HepG2 (cell line): ENCODE measurements at regions not wholly inside any gene's neighbourhood (a gene's known extent, or its start where the extent isn't known, plus 50 kb on each side); places are given as distances from the start of the nearest gene placed in this dataset.

Experiments
- ATAC-seq: fragments of 200-7000 bp; cut with Tn5 transposase; 3 replicates; pipeline ENCODE4 v1.9.1; 2020; ENCODE audit warnings: mild to moderate bottlenecking, moderate library complexity
- BruUV-seq: library from RNA; stranded (reverse); fragments of 400-500 nt; replicated peaks from 2 replicates; lab custom pipeline; 2021; lab: Mats Ljungman, UMichigan
- CTCF ChIA-PET: fragments of 300-600 bp; formaldehyde crosslinking; extraction: SDS; loops from one replicate; lab custom pipeline; 2021; ENCODE audit warnings: low total read pairs, inconsistent platforms, low intra/inter-chr PET ratio; lab: Yijun Ruan, JAX
- POLR2A ChIA-PET: fragments of 350-600 bp; sonication (Branson Sonifier 250); formaldehyde crosslinking; loops from one replicate; lab custom pipeline; 2020; ENCODE audit warnings: antibody characterized with exemption, inconsistent platforms; lab: Yijun Ruan, JAX
- DNase-seq: peaks from one replicate; pipeline ENCODE4 v3.0.0-alpha.2; 2015; ENCODE audit warnings: low spot score
- FAIRE-seq: peaks from 3 replicates; lab custom pipeline; 2011; peaks lifted over from hg19 to GRCh38; lab: Jason Lieb, UNC
- H2AFZ ChIP-seq: one replicate; pipeline ENCODE4 v1.6.1; 2011; ENCODE audit warnings: low read length, inconsistent platforms
- H3K27ac ChIP-seq: fragments of 300-600 bp; 3 replicates; pipeline ENCODE4 v1.8.0; 2011; ENCODE audit warnings: mixed run types, mild to moderate bottlenecking, mixed read lengths, low read length, inconsistent platforms; ENCODE audit not compliant: insufficient read depth; ENCODE audit errors: extremely low read length
- H3K27me3 ChIP-seq, 2 experiments: fragments of 200-600 bp in 1 of 2; 2 replicates in 1 of 2; 3 replicates in 1 of 2; pipeline versions ENCODE4 v1.6.0 to v1.8.0; 2011; ENCODE audit warnings: low read length in 2 of 2, mild to moderate bottlenecking in 2 of 2, moderate library complexity in 2 of 2, inconsistent platforms in 1 of 2; ENCODE audit not compliant: insufficient read depth in 2 of 2, control insufficient read depth in 1 of 2
- H3K36me3 ChIP-seq, 2 experiments: fragments of 200-600 bp in 1 of 2; replicated peaks in 1 of 2; 2 replicates in 1 of 2; 3 replicates in 1 of 2; pipeline versions ENCODE4 v1.5.1 to v1.8.0; 2011; ENCODE audit warnings: low read length in 2 of 2, inconsistent platforms in 1 of 2; ENCODE audit not compliant: insufficient read depth in 2 of 2, control insufficient read depth in 1 of 2
- H3K4me1 ChIP-seq: 2 replicates; pipeline ENCODE4 v1.5.1; 2012; ENCODE audit warnings: low read length, inconsistent platforms; ENCODE audit not compliant: insufficient read depth
- H3K4me2 ChIP-seq: 2 replicates; pipeline ENCODE4 v1.6.0; 2011; ENCODE audit warnings: low read depth, low read length, inconsistent platforms
- H3K4me3 ChIP-seq, 3 experiments: fragments of 200-600 bp in 1 of 3; sonication (generic), shearing (Covaris generic) in 1 of 3; replicated peaks in 1 of 3; 2 replicates each; pipeline ENCODE4 v1.5.1; 2011 to 2016; ENCODE audit warnings: low read length in 3 of 3, inconsistent platforms in 2 of 3, low read depth in 2 of 3, mild to moderate bottlenecking in 2 of 3, control low read depth in 1 of 3, mixed read lengths in 1 of 3; ENCODE audit not compliant: insufficient read depth in 1 of 3
- H3K79me2 ChIP-seq: one replicate; pipeline ENCODE4 v1.6.1; 2011; ENCODE audit warnings: low read length, inconsistent platforms; ENCODE audit not compliant: insufficient read depth
- H3K9ac ChIP-seq: 2 replicates; pipeline ENCODE4 v1.6.0; 2011; ENCODE audit warnings: mild to moderate bottlenecking, low read depth, low read length, inconsistent platforms; ENCODE audit not compliant: insufficient read depth
- H3K9me3 ChIP-seq: 2 replicates; pipeline ENCODE4 v1.5.1; 2012; ENCODE audit warnings: mild to moderate bottlenecking, low read length
- H4K20me1 ChIP-seq: 2 replicates; pipeline ENCODE4 v1.6.0; 2011; ENCODE audit warnings: inconsistent platforms, mild to moderate bottlenecking, low read length, moderate library complexity; ENCODE audit not compliant: insufficient read depth
- DDIT3 ChIP-seq: sonication (generic); formaldehyde crosslinking; IDR thresholded peaks from 2 replicates; pipeline ENCODE4 v1.4.0; 2020; ENCODE audit warnings: mild to moderate bottlenecking, missing genetic modification reagents
- DR1 ChIP-seq: sonication (generic); formaldehyde crosslinking; IDR thresholded peaks from 2 replicates; pipeline ENCODE4 v1.8.0; 2021; ENCODE audit warnings: mild to moderate bottlenecking, missing genetic modification reagents, inconsistent platforms
- IKZF4 ChIP-seq: sonication (generic); formaldehyde crosslinking; IDR thresholded peaks from 2 replicates; pipeline ENCODE4 v1.5.1; 2020; ENCODE audit warnings: borderline replicate concordance, mild to moderate bottlenecking, low read depth, missing genetic modification reagents; ENCODE audit errors: not compliant biosample characterization
- KLF13 ChIP-seq: sonication (generic); formaldehyde crosslinking; IDR thresholded peaks from 2 replicates; pipeline ENCODE4 v1.4.0; 2020; ENCODE audit warnings: mild to moderate bottlenecking, missing genetic modification reagents
- MATR3 ChIP-seq: sonication (generic); formaldehyde crosslinking; IDR thresholded peaks from 2 replicates; pipeline ENCODE4 v1.4.0; 2020; ENCODE audit warnings: missing genetic modification reagents
- MTA1 ChIP-seq: sonication (generic); formaldehyde crosslinking; IDR thresholded peaks from 2 replicates; pipeline ENCODE4 v1.4.0; 2020; ENCODE audit warnings: missing genetic modification reagents, mild to moderate bottlenecking, borderline replicate concordance
- NCOA1 ChIP-seq: sonication (generic); formaldehyde crosslinking; IDR thresholded peaks from 2 replicates; pipeline ENCODE4 v1.9.0; 2021; ENCODE audit warnings: missing genetic modification reagents
- NCOR1 ChIP-seq: fragments of 200-600 bp; sonication (generic); IDR thresholded peaks from 2 replicates; pipeline ENCODE4 v1.7.0; 2017; ENCODE audit warnings: antibody characterized with exemption, low read length, borderline replicate concordance
- PHF21A ChIP-seq: sonication (generic); formaldehyde crosslinking; IDR thresholded peaks from 2 replicates; pipeline ENCODE4 v1.5.0; 2020; ENCODE audit warnings: mild to moderate bottlenecking, missing genetic modification reagents
- SETDB1 ChIP-seq: sonication (generic); formaldehyde crosslinking; IDR thresholded peaks from 2 replicates; pipeline ENCODE4 v1.5.1; 2020; ENCODE audit warnings: missing genetic modification reagents, mild to moderate bottlenecking, borderline replicate concordance
- SIX1 ChIP-seq: sonication (generic); formaldehyde crosslinking; IDR thresholded peaks from 2 replicates; pipeline ENCODE4 v1.4.0; 2020; ENCODE audit warnings: missing genetic modification reagents, borderline replicate concordance
- SKIL ChIP-seq: sonication (generic); formaldehyde crosslinking; IDR thresholded peaks from 2 replicates; pipeline ENCODE4 v1.8.0; 2022; ENCODE audit warnings: missing genetic modification reagents, mild to moderate bottlenecking, moderate library complexity, borderline replicate concordance
- ZBTB44 ChIP-seq: sonication (generic); formaldehyde crosslinking; IDR thresholded peaks from 2 replicates; pipeline ENCODE4 v1.4.0; 2020; ENCODE audit warnings: missing genetic modification reagents
- ZNF546 ChIP-seq: sonication (generic); formaldehyde crosslinking; conservative IDR thresholded peaks from 2 replicates; pipeline ENCODE4 v1.8.1; 2023; ENCODE audit warnings: mild to moderate bottlenecking, missing genetic modification reagents
- ZNF607 ChIP-seq: sonication (generic); formaldehyde crosslinking; IDR thresholded peaks from 2 replicates; pipeline ENCODE4 v1.5.1; 2020; ENCODE audit warnings: missing genetic modification reagents, mild to moderate bottlenecking, borderline replicate concordance
- ZNF652 ChIP-seq: IDR thresholded peaks from 2 replicates; pipeline ENCODE4 v1.6.1; 2016; ENCODE audit warnings: low read depth, borderline replicate concordance
- WGBS: methylation state at CpG from one replicate; pipeline ENCODE4 v1.1.6; 2017; ENCODE audit warnings: low lambda C conversion rate; 5-methylcytosine and 5-hydroxymethylcytosine counted together
- in situ Hi-C: cut with HindIII; loops from 2 replicates; pipeline ENCODE4 v1.10.0; 2017; ENCODE audit warnings: low pct_unique_long_range_greater_than_20kb; ENCODE audit not compliant: extremely low pct_ligation_motif_present
- intact Hi-C: fragments of 100-400 bp; cut with micrococcal nuclease; formaldehyde crosslinking; loops from one replicate; pipeline ENCODE4 v1.10.0; 2022; ENCODE audit not compliant: unreplicated experiment
- TF ChIP-seq, protein P1 (sequence below): sonication (generic); formaldehyde crosslinking; conservative IDR thresholded peaks from 2 replicates; pipeline ENCODE4 v1.5.0; 2020; ENCODE audit warnings: missing genetic modification reagents

DNA sequence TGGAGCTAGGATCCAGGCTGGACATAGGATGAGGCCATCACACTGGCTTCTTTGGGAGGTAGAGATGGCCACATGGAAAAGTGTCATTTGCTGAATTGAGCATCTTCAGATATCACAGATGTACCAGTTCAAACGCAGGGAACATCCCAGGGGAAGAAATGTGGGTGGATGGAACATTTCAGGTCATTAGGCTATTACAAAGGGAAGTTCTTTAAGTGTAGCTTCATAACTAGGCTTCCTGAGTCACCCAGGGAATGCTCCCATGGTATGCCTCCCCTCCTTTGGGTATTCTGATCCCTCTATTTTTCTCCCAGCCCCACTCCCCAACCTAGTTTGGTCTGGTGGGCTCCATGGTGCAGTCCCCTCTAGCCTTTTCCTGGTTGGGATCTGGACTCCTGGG is 69.8 kb upstream of the IRX3 start (continued):
- no peak for TF ChIP-seq MTA1
- no peak for TF ChIP-seq SKIL
- no peak for TF ChIP-seq ZNF607 (CRISPR knock-in tag)

DNA sequence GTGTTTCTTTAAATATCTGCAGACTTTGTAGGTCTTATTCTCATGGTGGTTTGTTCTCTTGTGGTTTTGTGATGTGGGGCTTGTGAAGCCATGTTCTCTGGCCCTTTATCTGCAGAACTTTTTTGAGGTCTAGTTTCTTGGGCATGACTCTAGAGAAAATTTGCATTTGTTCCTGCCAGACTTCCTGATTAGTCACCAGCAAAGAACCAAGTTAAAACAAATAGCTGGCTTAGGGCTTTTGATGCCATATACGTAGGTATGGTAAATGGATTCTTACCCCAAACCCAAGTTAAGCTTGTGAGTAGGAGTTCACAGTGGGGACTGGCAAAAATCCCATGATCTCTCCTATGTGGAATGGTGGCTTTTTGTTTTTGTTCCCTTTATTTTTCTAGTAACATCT is 68.7 kb upstream of the IRX3 start:
- Histone ChIP-seq H4K20me1 (no peaks in the 10 kb centered on the region), H3K9me3 (no peaks in the 10 kb centered on the region), H3K36me3 (no peaks in the 10 kb centered on the region), H3K27ac (no peak overlapping the region), H3K27me3 (peaks cover under 1 to 34% of the 10 kb centered on the region in 2 experiments; a peak in 4 of 5 replicates), H2AFZ (no peak overlapping the region), H3K79me2 (no peaks in the 10 kb centered on the region), H3K4me3 (no peak overlapping the region), H3K4me1 (no peaks in the 10 kb centered on the region), H3K4me2 (no peak overlapping the region), H3K9ac (no peak overlapping the region)
- intact Hi-C loops, result no loop called here
- 5% methylated on average over 1 of the region's 1 CpG for WGBS
- ATAC-seq, result no peak
- no TSS peak for BruUV-seq
- ChIA-PET POLR2A (no interaction called here), CTCF (no interaction called here)
- in situ Hi-C loops, result no loop called here
- TF ChIP-seq KLF13 (CRISPR knock-in tag) (no peak), IKZF4 (CRISPR knock-in tag) (no peak), NCOA1 (CRISPR knock-in tag) (no peak), MATR3 (CRISPR knock-in tag) (no peak), ZNF546 (CRISPR knock-in tag) (no peak), DDIT3 (no peak), DR1 (CRISPR knock-in tag) (no peak), SIX1 (CRISPR knock-in tag) (no peak), ZNF652 (CRISPR knock-in tag) (no peak), NCOR1 (no peak), PHF21A (CRISPR knock-in tag) (no peak), SETDB1 (no peak), ZBTB44 (no peak)
- TF ChIP-seq, protein P1, sequence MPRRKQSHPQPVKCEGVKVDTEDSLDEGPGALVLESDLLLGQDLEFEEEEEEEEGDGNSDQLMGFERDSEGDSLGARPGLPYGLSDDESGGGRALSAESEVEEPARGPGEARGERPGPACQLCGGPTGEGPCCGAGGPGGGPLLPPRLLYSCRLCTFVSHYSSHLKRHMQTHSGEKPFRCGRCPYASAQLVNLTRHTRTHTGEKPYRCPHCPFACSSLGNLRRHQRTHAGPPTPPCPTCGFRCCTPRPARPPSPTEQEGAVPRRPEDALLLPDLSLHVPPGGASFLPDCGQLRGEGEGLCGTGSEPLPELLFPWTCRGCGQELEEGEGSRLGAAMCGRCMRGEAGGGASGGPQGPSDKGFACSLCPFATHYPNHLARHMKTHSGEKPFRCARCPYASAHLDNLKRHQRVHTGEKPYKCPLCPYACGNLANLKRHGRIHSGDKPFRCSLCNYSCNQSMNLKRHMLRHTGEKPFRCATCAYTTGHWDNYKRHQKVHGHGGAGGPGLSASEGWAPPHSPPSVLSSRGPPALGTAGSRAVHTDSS (CRISPR knock-in tag), result no peak
- DNase-seq, result no peak
- no peak for FAIRE-seq
